Keratinocyte (primary cell): ENCODE measurements at regions not wholly inside any gene's neighbourhood (a gene's known extent, or its start where the extent isn't known, plus 50 kb on each side); places are given as distances from the start of the nearest gene placed in this dataset.

ENCODE experiments used
- EZH2 ChIP-seq: IDR thresholded peaks from one replicate; pipeline ENCODE4 v1.6.1; 2012; ENCODE audit warnings: inconsistent platforms, mild to moderate bottlenecking, low read length, moderate library complexity
- TF ChIP-seq, protein P1 (sequence below), 3 experiments: IDR thresholded peaks in 1 of 3; conservative IDR thresholded peaks in 1 of 3; optimal IDR thresholded peaks in 1 of 3; 2 replicates in 2 of 3; 3 replicates in 1 of 3; pipeline versions ENCODE3 to v1.5.1; 2011; ENCODE audit warnings: low read length in 3 of 3, mild to moderate bottlenecking in 3 of 3, moderate library complexity in 2 of 3, control low read depth in 1 of 3, inconsistent platforms in 1 of 3; ENCODE audit not compliant: insufficient read depth in 2 of 3; ENCODE audit errors: extremely low read depth in 1 of 3

DNA sequence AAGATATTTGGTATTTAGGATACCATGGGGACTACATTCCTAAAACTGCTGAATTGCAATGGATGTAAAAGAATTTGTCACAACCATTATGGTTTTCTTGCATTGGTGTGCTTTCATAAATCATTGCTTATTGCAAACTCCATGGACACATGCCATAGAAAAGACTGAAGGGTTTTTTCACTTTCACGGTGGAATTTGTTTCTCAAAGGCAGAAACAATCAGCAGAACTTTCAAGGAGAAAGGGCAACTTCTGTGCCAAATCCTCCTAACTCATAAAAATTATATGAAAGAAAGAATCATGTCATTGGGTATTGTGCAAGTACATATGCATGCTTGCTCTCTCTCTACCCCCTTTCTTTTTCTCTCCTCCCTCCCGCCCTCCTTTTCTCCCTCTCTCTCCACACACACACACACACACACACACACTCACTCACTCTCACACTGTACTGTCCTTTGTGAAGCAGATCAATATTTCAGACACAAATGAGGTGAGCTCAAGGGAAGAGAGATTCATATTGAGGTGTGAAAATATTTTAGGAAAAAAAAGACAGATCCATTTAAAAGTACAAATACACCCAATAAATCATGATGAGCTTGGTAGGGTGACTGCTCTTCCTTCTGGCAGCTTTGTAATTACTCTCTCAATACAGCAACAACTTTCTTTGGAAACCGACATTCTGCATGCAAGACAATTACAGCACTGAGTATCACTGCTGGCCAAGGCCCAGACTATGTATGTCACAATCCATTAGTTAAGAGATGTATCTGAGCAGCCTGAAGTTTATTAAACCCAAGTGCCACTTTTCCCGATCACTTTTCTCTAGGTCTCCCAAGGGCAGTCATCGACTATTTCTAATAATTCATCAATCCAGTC is 492.6 kb downstream of the TUSC7 start:
- TF ChIP-seq, protein P1, sequence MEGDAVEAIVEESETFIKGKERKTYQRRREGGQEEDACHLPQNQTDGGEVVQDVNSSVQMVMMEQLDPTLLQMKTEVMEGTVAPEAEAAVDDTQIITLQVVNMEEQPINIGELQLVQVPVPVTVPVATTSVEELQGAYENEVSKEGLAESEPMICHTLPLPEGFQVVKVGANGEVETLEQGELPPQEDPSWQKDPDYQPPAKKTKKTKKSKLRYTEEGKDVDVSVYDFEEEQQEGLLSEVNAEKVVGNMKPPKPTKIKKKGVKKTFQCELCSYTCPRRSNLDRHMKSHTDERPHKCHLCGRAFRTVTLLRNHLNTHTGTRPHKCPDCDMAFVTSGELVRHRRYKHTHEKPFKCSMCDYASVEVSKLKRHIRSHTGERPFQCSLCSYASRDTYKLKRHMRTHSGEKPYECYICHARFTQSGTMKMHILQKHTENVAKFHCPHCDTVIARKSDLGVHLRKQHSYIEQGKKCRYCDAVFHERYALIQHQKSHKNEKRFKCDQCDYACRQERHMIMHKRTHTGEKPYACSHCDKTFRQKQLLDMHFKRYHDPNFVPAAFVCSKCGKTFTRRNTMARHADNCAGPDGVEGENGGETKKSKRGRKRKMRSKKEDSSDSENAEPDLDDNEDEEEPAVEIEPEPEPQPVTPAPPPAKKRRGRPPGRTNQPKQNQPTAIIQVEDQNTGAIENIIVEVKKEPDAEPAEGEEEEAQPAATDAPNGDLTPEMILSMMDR (optimal IDR thresholded peaks at IDR 0.05 in 1 of 3, IDR thresholded peaks at IDR 0.05 in 1 of 3, conservative IDR thresholded peaks at IDR 0.05 in 1 of 3; ENCODE audit: extremely low read depth in 1 of 3, insufficient read depth in 2 of 3, low read length in 3 of 3), result no peak
- no peak for TF ChIP-seq EZH2
